NCI-H1436 (cell line): ENCODE measurements at regions not wholly inside any gene's neighbourhood (a gene's known extent, or its start where the extent isn't known, plus 50 kb on each side); places are given as distances from the start of the nearest gene placed in this dataset.
A peak's percentile ranks its signal among the peaks of the same experiment; 100 is the strongest.

Experiments
- DNase-seq: peaks from one replicate; lab custom pipeline; 2025; lab: John Stamatoyannopoulos, UW

GRCh38 chr15:66931768-66932633 lies 133.4 kb upstream of the SMAD3 start:
- no peak for DNase-seq

DNA sequence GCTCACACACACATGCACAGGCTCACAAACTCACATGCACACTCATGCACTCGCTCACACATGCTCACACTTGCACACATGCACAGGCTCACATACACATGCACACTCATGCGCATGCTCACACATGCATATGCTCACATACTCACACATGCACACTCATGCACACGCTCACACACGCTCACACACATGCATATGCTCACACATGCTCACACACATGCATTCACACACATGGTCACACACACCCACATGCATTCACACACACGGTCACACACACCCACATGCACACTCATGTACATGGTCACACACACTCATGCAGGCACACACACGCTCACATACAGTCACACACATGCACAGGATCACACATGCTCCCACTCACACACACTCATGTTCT lies 132.8 kb upstream of the SMAD3 start:
- DNase-seq = no peak

DNA sequence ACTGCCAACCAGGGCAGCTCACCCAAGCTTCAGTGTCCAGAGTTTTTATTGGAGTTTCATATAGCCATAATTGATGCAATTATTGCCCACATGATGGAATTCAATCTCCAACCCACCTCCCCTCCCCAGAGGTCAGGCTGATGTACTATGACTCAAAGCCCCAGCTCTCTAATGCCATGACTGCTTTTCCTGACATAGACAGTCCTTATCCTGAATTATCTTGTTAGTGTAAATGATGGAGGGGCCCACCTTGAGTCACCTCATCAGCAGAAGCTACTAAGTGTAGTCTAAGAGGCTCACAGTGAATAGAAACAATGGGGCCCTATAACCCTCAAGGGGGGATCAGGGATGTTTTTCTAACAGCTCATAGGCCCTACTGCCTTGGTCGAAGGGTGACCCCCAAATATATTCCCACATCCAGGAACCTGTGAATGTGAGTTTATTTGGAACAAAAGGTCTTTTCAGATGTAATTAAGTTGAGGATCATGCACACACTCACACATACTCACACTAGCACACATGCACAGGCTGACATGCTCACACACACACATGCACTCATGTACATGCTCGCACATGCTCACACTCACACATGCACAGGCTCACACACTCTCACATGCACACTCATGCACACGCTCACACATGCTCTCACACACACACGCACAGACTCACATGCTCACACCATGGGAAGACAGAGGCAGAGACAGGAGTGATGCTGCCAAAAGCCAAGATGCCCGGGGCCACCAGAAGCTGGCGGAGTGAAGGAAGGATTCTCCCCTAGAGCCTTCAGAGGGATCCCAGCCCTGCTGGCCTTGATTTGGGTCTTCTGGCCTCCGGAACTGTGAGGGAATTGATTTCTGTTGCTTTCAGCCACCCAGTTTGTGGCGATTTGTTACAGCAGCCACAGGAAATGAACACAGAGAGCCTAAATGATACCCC lies 131.2 kb upstream of the SMAD3 start:
- DNase-seq = no peak

DNA sequence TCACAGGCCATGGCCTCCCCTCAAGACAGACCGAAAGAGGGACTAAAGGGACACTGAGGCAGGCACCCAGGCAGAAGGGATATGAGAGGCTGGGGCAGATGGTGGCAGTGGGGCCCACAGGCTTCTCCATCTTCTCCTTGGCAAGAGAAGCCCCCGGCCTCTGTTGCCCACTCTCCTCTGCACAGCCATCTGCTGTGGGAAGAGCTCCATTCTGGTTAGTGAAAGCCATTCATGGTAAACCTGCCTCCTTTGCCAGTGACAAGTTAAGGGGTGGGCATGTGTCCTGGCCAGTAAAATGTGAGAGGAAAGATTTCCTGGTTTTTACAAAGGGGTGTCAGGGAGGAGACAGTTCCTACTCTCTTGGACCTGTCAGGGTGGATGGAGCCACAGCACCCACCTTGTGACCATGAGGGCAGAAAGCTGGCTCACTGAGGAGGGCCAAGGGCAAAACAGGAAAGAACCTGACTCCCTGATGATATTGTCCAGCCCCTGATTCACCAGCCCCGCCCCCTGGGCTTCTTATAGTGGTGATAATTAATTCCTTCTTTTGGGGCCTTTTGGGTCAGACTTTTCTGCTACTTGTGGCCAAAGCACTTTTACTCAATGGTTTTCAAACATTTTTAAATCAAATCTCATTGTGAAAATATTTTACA lies 130.4 kb upstream of the SMAD3 start:
- no peak for DNase-seq

GRCh38 chr15:66935688-66936087 lies 129.7 kb upstream of the SMAD3 start:
- DNase-seq = no peak

- no peak for DNase-seq
Observed at GRCh38 chr15:66936109-66936860, 129.1 kb upstream of the SMAD3 start.

DNA sequence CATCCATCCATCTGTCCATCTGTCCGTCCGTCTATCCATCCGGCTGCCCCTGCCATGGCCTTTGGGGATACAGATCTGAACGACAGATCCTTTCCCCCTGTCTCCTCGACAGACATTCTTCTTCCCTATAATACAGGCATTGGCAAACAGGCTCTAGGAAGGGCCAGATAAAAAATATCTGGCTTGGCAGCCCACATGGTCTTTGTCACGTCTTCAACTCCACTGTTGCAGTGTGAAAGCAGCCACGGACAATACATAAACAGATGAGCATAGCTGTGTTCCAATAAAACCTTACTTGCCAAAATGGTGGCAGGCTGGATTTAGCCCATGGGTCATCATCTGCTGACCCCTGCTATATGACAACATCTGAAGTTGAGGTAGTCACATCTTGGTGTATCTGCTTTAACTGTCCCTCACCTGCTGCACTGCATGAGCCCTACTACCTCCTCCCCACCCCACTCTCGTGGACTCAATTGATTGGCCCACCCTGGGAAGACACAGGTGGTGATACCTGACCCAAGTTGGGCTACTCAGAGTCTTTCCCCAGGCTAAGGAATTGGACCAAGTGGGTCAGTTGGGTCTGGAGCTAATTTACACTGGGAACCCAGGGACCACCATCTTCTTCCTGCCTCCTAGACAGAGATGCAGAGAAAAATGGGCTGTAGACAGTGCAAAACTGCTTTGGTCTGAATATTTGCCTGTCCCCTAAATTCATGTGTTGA lies 128.4 kb upstream of the SMAD3 start:
- no peak for DNase-seq

- DNase-seq = no peak
Observed at GRCh38 chr15:66937588-66937987, 127.8 kb upstream of the SMAD3 start.

GRCh38 chr15:66938114-66938830 lies 127.1 kb upstream of the SMAD3 start:
- no peak for DNase-seq

DNA sequence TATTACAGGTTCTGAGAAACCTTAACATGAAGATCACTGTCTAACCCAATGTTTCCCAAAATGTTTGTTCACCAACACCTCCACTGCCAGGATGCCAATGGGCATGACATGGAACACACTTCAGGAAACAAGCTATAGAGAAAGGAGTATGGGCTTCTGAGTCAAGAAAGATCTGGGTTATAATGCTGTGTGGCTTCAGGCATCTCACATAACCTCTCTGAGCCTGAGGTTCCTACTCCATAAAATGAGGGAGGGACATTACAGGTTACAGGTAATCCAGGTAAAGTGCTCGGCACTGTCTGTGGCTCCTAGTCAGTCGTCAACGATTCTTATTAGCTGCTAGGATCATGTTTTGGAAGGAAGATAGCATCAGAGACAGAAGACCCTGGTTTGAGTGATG lies 126.4 kb upstream of the SMAD3 start:
- no peak for DNase-seq

- no peak for DNase-seq
Observed at GRCh38 chr15:66939451-66940023, 125.9 kb upstream of the SMAD3 start.

DNA sequence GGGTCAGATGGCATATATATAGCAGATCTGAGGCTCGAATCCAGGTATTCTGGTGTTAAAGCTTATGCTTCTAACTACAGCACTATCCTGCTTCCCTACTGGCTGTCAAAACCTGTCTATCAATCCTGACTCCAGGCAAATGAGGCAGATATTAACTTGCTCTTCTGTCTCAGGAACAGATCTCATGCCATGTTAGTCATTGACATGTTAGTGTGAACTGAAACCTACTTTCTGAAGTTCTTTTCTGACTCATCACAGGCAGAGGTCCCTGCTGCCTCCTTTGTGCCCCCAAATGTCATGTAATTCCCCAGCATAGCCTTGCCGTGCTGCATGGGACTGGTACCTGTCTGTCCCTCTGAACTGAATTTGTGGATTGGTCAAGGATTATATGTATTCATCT lies 125.0 kb upstream of the SMAD3 start:
- DNase-seq = no peak

DNA sequence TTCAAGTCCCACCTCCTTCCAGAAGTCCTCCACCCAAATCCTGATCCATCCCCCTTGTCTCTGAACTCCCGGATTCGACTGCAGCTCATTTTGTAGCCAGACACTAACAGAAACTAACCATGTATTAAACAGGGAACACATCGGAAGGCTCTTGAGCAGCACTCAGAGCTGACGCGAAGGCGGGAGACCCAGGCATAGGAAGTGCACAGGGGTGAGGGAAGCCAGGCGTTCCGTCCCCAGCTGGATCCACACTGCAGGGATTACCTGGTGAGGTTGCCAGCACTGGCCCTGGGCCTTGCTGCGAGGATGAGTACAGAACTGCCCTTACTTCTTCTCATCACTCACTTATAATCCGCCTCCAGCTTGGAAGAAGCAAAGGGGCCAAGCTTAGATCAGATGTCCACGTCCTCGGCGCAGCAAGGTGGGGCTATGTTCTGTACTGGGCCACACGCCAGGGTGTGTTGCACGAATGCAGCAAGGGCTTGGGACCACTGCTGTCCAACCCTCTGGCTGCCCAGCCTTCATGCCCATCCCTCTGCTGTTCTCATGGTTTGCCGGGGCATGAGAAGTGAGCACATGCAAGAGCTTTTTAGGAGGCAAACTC lies 124.2 kb upstream of the SMAD3 start:
- DNase-seq = no peak

- no peak for DNase-seq
Observed at GRCh38 chr15:66941791-66942190, 123.6 kb upstream of the SMAD3 start.

DNA sequence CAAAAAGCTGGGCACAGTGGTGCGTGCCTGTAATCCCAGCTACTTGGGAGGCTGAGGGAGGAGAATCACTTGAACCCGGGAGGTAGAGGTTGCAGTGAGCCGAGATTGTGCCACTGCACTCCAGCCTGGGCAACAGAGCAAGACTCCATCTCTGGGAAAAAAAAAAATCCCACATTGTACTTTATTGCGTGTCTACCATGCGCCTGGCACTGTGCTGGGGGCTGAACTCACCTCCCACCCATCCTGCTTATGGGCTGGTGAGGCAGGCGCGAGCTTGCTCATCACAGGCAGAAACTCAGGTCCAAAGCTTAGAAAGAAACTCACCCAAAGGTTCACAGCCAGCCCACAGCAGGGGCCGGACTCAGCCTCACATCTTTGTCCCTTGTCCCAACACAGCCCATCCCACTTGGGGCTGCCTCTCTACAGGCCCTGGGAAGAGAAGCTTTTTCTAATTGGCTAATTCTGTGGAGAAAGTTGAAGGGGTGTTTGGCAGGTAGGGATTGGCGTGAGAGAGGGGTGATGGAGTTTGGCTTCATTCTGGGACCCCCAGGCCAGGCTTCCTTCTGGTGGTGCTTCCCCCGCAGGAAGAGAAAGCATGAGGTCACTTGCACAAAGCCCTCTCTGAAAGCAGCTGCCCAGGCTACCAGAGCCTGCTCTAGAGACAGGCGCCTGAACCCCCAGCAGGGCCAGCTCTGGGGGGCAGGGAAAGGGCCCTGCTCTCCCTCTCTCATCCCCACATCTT lies 122.6 kb upstream of the SMAD3 start:
- no peak for DNase-seq

- DNase-seq = peak; percentile 80
Observed at GRCh38 chr15:66943456-66944095, 121.8 kb upstream of the SMAD3 start.

DNA sequence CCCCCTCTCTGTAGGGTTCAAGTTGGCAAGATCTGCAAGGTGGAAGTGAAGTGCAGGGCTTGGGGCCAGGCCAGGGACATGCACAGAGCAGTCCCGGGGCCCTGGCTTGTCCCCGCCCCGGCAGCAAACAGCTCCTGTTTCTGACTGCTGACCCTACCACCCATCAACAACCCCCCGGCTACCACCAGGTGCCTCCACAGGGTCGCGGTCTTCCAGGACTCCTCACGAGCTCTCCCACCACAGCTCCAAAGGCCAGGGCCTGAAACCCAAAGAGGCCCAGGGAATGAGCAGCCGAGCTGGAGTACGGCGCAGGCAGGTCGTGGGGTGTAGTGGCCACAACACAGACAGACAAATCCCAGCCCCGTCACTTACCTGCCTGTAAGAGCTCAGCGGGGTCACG lies 121.3 kb upstream of the SMAD3 start:
- no peak for DNase-seq

DNA sequence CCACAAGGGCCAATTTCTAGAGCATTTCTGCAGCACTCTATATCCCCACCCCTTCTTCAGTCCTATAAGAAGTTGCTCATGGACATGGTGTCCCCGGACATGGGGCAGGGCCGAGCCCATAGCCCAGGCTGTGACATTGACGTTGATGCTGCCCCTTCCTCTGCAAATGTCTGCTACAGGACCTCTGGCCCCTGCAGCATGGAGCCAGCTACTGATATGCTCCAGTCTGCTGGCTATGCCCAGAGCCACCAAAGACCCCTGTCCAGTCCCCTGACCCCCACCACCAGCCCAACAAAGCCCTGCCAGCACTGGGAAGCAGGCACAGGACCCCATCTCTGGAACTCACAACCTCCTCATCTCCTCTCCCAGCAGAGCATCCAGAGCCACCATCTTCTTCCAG lies 120.1 kb upstream of the SMAD3 start:
- DNase-seq = no peak
